Right lobe of liver (tissue), 4 donors: ENCODE measurements at regions not wholly inside any gene's neighbourhood (a gene's known extent, or its start where the extent isn't known, plus 50 kb on each side); places are given as distances from the start of the nearest gene placed in this dataset.

ENCODE experiments used
- CTCF ChIP-seq, 4 donors: fragments of 200-600 bp in 3 of 4; fragments of 450-650 bp in 1 of 4; IDR thresholded peaks; one replicate each; pipeline versions ENCODE4 v1.5.1 to v1.8.0; 2016 to 2022; ENCODE audit warnings: antibody characterized with exemption in 4 of 4, mild to moderate bottlenecking in 2 of 4
- POLR2A ChIP-seq: fragments of 450-650 bp; IDR thresholded peaks from one replicate; pipeline ENCODE4 v1.6.1; 2017; ENCODE audit warnings: antibody characterized with exemption, mild to moderate bottlenecking
- donor health status: DM: no; HTN: no; CAD: no.
- donor health status: DM: no; HTN: no; CAD: no.
- donor health status: DM: no; HTN: yes; CAD: no.

DNA sequence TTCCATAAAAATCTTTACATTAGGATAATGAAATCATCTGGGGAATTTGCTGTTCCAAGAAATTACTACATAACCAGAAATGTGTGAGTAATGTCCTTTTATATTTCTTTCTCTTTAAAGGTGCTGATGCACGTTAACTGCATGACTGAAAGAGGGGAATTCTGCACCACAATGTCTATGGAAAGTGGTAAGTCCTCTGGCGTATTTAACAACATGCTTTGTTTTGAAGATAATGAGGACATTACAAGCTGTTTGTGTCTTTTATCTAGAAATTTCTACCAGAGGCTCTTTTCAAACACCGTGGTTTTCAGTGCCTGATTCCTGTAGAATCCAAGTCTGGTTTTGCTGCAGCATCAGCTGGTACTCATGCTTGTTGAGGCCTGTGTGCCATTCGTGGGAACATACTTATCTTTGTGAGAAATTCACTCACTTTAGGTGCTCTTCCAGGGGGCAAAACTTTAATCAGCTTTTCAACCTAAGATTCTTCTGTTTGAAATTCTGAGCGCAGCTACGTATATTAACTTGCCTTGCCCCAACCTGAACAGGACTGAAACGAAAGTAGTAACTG, 257.2 kb downstream of the PDHA2 start:
- TF ChIP-seq CTCF (IDR thresholded peaks at IDR 0.05) (no peak), POLR2A (no peak)
